ENCODE measurements at regions not wholly inside any gene's neighbourhood (a gene's known extent, or its start where the extent isn't known, plus 50 kb on each side); places are given as distances from the start of the nearest gene placed in this dataset.

DNA sequence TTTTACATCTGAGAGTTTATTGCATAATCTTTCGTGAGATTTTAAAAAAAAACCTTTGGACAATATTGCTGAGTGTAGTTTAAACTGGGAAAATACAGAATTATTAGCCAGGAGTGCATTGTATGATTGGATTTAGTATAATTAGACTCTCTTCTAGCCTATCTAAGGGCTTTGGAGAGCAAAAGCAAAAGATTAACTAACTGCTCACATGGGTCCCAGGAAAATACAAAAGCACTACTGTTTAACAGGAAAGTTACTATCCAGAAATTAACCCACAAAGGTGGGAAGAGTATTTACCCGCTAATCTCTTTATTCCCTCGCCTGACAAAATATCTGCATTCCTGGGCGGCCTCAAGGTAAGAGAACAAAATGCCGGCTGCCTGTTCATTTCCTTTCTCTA lies 309.5 kb downstream of the ATXN7L3B start:
- ATAC-seq (ENCODE audit: insufficient read depth, low read depth) (no peak), DNase-seq (no peak)
- TF ChIP-seq, protein P1, sequence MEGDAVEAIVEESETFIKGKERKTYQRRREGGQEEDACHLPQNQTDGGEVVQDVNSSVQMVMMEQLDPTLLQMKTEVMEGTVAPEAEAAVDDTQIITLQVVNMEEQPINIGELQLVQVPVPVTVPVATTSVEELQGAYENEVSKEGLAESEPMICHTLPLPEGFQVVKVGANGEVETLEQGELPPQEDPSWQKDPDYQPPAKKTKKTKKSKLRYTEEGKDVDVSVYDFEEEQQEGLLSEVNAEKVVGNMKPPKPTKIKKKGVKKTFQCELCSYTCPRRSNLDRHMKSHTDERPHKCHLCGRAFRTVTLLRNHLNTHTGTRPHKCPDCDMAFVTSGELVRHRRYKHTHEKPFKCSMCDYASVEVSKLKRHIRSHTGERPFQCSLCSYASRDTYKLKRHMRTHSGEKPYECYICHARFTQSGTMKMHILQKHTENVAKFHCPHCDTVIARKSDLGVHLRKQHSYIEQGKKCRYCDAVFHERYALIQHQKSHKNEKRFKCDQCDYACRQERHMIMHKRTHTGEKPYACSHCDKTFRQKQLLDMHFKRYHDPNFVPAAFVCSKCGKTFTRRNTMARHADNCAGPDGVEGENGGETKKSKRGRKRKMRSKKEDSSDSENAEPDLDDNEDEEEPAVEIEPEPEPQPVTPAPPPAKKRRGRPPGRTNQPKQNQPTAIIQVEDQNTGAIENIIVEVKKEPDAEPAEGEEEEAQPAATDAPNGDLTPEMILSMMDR (IDR thresholded peaks at IDR 0.05; ENCODE audit: borderline replicate concordance, extremely low read depth, low read length, poor library complexity, severe bottlenecking) = no peak
- Histone ChIP-seq H2AFZ (ENCODE audit: low read depth, low read length) (no peak overlapping the region), H3K4me3 (ENCODE audit: low read depth in 1 of 2, low read length in 2 of 2) (no peak overlapping the region), H3K9ac (ENCODE audit: low read depth, low read length) (no peak overlapping the region), H3K79me2 (ENCODE audit: insufficient read depth, low read length) (no peaks in the 10 kb centered on the region), H3K4me2 (ENCODE audit: insufficient read depth, low read length) (no peak overlapping the region), H3K27ac (ENCODE audit: low read length) (no peak overlapping the region), H4K20me1 (ENCODE audit: insufficient read depth, low read length) (no peaks in the 10 kb centered on the region), H3K36me3 (ENCODE audit: insufficient read depth, low read length) (no peaks in the 10 kb centered on the region), H3K4me1 (ENCODE audit: insufficient read depth, low read length) (no peaks in the 10 kb centered on the region), H3K9me3 (ENCODE audit: insufficient read depth, low read length, severe bottlenecking) (no peaks in the 10 kb centered on the region), H3K27me3 (ENCODE audit: insufficient read depth, low read length, poor library complexity) (no peaks in the 10 kb centered on the region)

DNA sequence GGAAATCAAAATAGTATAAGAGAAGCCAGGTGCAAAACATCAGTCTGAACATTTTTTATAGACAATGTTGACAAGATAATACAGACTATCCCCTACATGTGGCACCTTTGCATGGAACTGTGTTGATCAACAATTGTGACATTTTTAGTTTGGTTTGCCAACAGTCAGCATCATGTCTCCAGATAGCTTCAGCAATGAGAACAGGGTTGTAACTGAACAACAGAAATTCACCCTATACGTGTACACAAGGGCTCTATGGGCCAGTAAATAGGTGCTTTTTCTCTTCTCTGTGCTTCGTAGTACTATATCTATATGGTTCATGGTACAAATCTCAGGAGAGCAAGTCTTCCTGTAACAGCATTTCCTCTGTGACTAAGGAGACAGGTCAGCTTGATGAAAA lies 310.4 kb downstream of the ATXN7L3B start:
- no peaks in the 10 kb centered on the region for H3K9me3 ChIP-seq (ENCODE audit: insufficient read depth, low read length, severe bottlenecking)
- H3K27ac ChIP-seq (ENCODE audit: low read length) = no peak overlapping the region
- DNase-seq = no peak

DNA sequence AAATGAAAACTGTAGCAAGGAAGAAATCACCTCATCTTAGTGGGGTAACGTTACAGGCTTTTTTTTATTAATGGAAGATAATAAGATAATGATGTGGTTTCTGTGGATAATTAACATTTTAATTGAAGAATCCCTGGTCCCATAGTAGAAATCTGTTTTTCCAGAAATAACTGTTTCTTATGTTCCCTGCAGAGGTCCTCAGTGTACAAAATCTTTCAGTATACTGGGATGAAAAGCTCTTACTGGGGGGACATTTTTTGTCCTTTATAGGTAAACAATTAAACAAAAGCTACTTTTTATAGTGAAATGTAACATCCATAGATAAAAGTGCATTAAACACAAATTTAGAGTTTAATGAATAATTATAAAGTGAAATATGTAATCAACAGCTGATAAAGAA lies 312.2 kb downstream of the ATXN7L3B start:
- TF ChIP-seq, protein P1 (IDR thresholded peaks at IDR 0.05; ENCODE audit: borderline replicate concordance, extremely low read depth, low read length, poor library complexity, severe bottlenecking) = no peak
- TF ChIP-seq EZH2 (IDR thresholded peaks at IDR 0.05; ENCODE audit: borderline replicate concordance, low read depth, low read length, severe bottlenecking) = no peak
- H3K4me1 ChIP-seq (ENCODE audit: insufficient read depth, low read length) = no peaks in the 10 kb centered on the region
- H3K36me3 ChIP-seq (ENCODE audit: insufficient read depth, low read length) = no peaks in the 10 kb centered on the region
- H3K9me3 ChIP-seq (ENCODE audit: insufficient read depth, low read length, severe bottlenecking) = no peaks in the 10 kb centered on the region
- no peak overlapping the region for H3K4me2 ChIP-seq (ENCODE audit: insufficient read depth, low read length)
- no peak overlapping the region for H3K4me3 ChIP-seq (ENCODE audit: low read depth in 1 of 2, low read length in 2 of 2)
- ATAC-seq (ENCODE audit: insufficient read depth, low read depth) = no peak
- no peaks in the 10 kb centered on the region for H3K27me3 ChIP-seq (ENCODE audit: insufficient read depth, low read length, poor library complexity)
- no peak overlapping the region for H3K9ac ChIP-seq (ENCODE audit: low read depth, low read length)
- H2AFZ ChIP-seq (ENCODE audit: low read depth, low read length) = no peak overlapping the region
- no peaks in the 10 kb centered on the region for H4K20me1 ChIP-seq (ENCODE audit: insufficient read depth, low read length)
- no peaks in the 10 kb centered on the region for H3K79me2 ChIP-seq (ENCODE audit: insufficient read depth, low read length)
- no peak for DNase-seq
- H3K27ac ChIP-seq (ENCODE audit: low read length) = no peak overlapping the region

More for the DNA sequence above, 310.4 kb downstream of the ATXN7L3B start:
- H3K36me3 ChIP-seq (ENCODE audit: insufficient read depth, low read length) = no peaks in the 10 kb centered on the region
- H3K79me2 ChIP-seq (ENCODE audit: insufficient read depth, low read length) = no peaks in the 10 kb centered on the region
- H2AFZ ChIP-seq (ENCODE audit: low read depth, low read length) = no peak overlapping the region
- H3K4me3 ChIP-seq (ENCODE audit: low read depth in 1 of 2, low read length in 2 of 2) = no peak overlapping the region
- TF ChIP-seq, protein P1 (IDR thresholded peaks at IDR 0.05; ENCODE audit: borderline replicate concordance, extremely low read depth, low read length, poor library complexity, severe bottlenecking) = no peak
- no peak for TF ChIP-seq EZH2 (IDR thresholded peaks at IDR 0.05; ENCODE audit: borderline replicate concordance, low read depth, low read length, severe bottlenecking)
- ATAC-seq (ENCODE audit: insufficient read depth, low read depth) = no peak
- no peak overlapping the region for H3K9ac ChIP-seq (ENCODE audit: low read depth, low read length)
- no peaks in the 10 kb centered on the region for H3K4me1 ChIP-seq (ENCODE audit: insufficient read depth, low read length)
- H3K4me2 ChIP-seq (ENCODE audit: insufficient read depth, low read length) = no peak overlapping the region
- H4K20me1 ChIP-seq (ENCODE audit: insufficient read depth, low read length) = no peaks in the 10 kb centered on the region
- no peaks in the 10 kb centered on the region for H3K27me3 ChIP-seq (ENCODE audit: insufficient read depth, low read length, poor library complexity)

DNA sequence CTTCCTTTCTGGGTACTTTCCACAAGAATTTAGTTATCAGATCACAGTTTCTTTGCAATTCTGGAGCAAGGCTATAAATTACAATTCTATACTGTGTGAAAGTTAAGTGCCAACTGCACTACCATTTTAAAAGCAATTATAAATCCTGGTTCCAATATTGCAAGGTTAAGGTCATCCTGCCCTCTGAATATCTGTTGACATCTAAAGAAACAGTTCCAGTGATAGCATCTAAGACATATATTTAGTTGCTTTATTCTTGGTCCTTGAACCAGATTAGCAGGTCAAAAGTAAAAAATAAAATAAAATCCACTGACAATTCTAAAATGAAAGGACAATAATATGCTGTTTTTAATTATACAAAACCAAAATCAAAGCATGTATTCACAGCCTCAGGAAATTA lies 334.2 kb downstream of the ATXN7L3B start:
- Histone ChIP-seq H3K27me3 (ENCODE audit: insufficient read depth, low read length, poor library complexity) (no peaks in the 10 kb centered on the region), H3K36me3 (ENCODE audit: insufficient read depth, low read length) (no peaks in the 10 kb centered on the region), H3K4me1 (ENCODE audit: insufficient read depth, low read length) (no peaks in the 10 kb centered on the region), H3K4me2 (ENCODE audit: insufficient read depth, low read length) (no peak overlapping the region), H3K9me3 (ENCODE audit: insufficient read depth, low read length, severe bottlenecking) (no peaks in the 10 kb centered on the region), H3K79me2 (ENCODE audit: insufficient read depth, low read length) (no peaks in the 10 kb centered on the region), H3K4me3 (ENCODE audit: low read depth in 1 of 2, low read length in 2 of 2) (no peak overlapping the region), H3K27ac (ENCODE audit: low read length) (no peak overlapping the region), H2AFZ (ENCODE audit: low read depth, low read length) (no peak overlapping the region), H3K9ac (ENCODE audit: low read depth, low read length) (no peak overlapping the region), H4K20me1 (ENCODE audit: insufficient read depth, low read length) (no peaks in the 10 kb centered on the region)
- ATAC-seq (ENCODE audit: insufficient read depth, low read depth) (no peak), DNase-seq (no peak)
- TF ChIP-seq, protein P1 (IDR thresholded peaks at IDR 0.05; ENCODE audit: borderline replicate concordance, extremely low read depth, low read length, poor library complexity, severe bottlenecking) = no peak
- TF ChIP-seq EZH2 (IDR thresholded peaks at IDR 0.05; ENCODE audit: borderline replicate concordance, low read depth, low read length, severe bottlenecking) = no peak

Measured in DND-41 (cell line).